Uterus (tissue), 3 donors: ENCODE measurements at regions not wholly inside any gene's neighbourhood (a gene's known extent, or its start where the extent isn't known, plus 50 kb on each side); places are given as distances from the start of the nearest gene placed in this dataset.

ENCODE experiments used
- DNase-seq, 2 donors: peaks; one replicate each; pipeline ENCODE4 v3.0.0-alpha.2; 2019 to 2020
- H3K27ac ChIP-seq, 2 donors: fragments of 200-600 bp; sonication (generic); 1 replicate in 1 of 2; 2 replicates in 1 of 2; pipeline ENCODE4 v1.5.1; 2016 to 2018
- H3K27me3 ChIP-seq, 2 donors: fragments of 200-600 bp; sonication (generic); one replicate each; pipeline ENCODE4 v1.5.1; 2018 to 2019; ENCODE audit warnings: control low read depth in 1 of 2
- H3K36me3 ChIP-seq, 2 donors: fragments of 200-600 bp; sonication (generic); one replicate each; pipeline ENCODE4 v1.5.1; 2019; ENCODE audit warnings: control low read depth in 1 of 2
- H3K4me1 ChIP-seq, 2 donors: fragments of 200-600 bp; sonication (generic); one replicate each; pipeline ENCODE4 v1.5.1; 2018 to 2019; ENCODE audit warnings: control low read depth in 1 of 2
- H3K4me3 ChIP-seq, 2 donors: fragments of 200-600 bp; sonication (generic); 1 replicate in 1 of 2; 2 replicates in 1 of 2; pipeline ENCODE4 v1.5.1; 2018 to 2019; ENCODE audit warnings: mild to moderate bottlenecking in 1 of 2
- H3K9me3 ChIP-seq, 2 donors: fragments of 200-600 bp; sonication (generic); one replicate each; pipeline ENCODE4 v1.5.1; 2019; ENCODE audit warnings: control low read depth in 1 of 2
- POLR2A ChIP-seq, 2 donors: fragments of 450-650 bp; IDR thresholded peaks; one replicate each; pipeline ENCODE4 v1.6.1; 2016; ENCODE audit warnings: antibody characterized with exemption in 2 of 2, mild to moderate bottlenecking in 1 of 2, moderate library complexity in 1 of 2
- intact Hi-C: fragments of 100-400 bp; cut with DNase I; formaldehyde crosslinking; loops from one replicate; pipeline ENCODE4 v1.15.1; 2023; ENCODE audit warnings: low total_unique reads
- TF ChIP-seq, protein P1 (sequence below), 4 experiments: fragments of 200-600 bp in 2 of 4; fragments of 450-650 bp in 2 of 4; sonication (generic) in 2 of 4; IDR thresholded peaks; one replicate each; pipeline ENCODE4 v1.5.1; 2016 to 2019; ENCODE audit warnings: antibody characterized with exemption in 4 of 4, mild to moderate bottlenecking in 2 of 4, moderate library complexity in 1 of 4
- donor health status: DM: yes; HTN: yes; CAD: no.

DNA sequence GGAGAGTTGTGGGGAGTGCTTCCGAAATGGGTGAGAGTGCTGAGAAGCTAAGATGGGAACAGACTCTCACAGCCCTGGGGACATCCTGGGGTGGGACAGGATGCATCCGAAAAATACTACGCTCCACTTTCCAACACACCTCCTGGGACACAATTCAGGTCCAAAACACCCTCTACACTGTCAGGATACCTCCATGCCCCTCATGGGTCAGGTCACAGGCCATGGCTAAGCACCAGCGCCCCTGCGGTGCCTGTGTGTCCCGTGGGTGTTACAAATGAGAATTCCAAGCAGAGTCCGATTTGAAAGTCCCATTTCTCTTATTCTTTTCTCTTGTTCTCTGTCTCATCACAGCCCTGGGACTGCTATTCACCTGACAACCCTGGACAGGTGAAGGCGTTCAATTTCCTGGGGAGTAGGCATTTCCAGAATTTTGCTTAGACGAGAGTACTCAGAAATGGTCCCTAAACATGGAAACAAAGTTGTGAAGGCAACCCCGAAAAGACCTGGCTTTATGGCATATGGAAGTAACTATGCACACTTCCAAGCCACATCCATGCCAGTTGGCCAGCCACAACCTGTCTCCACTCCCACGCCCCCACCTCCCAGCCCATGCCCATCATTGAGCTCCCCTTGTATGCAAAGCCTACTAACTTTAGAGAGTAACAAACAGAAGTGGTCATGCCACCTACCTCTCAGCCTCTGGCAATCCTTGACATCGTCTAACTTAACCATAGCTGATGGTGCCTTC lies 87.9 kb upstream of the ZNF507 start:
- TF ChIP-seq POLR2A (IDR thresholded peaks at IDR 0.05): no peak
- TF ChIP-seq, protein P1, sequence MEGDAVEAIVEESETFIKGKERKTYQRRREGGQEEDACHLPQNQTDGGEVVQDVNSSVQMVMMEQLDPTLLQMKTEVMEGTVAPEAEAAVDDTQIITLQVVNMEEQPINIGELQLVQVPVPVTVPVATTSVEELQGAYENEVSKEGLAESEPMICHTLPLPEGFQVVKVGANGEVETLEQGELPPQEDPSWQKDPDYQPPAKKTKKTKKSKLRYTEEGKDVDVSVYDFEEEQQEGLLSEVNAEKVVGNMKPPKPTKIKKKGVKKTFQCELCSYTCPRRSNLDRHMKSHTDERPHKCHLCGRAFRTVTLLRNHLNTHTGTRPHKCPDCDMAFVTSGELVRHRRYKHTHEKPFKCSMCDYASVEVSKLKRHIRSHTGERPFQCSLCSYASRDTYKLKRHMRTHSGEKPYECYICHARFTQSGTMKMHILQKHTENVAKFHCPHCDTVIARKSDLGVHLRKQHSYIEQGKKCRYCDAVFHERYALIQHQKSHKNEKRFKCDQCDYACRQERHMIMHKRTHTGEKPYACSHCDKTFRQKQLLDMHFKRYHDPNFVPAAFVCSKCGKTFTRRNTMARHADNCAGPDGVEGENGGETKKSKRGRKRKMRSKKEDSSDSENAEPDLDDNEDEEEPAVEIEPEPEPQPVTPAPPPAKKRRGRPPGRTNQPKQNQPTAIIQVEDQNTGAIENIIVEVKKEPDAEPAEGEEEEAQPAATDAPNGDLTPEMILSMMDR (IDR thresholded peaks at IDR 0.05): no peak
- DNase-seq: no peak
- no peaks in the 10 kb centered on the region for H3K4me1 ChIP-seq
- no peaks in the 10 kb centered on the region for H3K27me3 ChIP-seq
- no peak overlapping the region for H3K4me3 ChIP-seq
- H3K9me3 ChIP-seq: no peaks in the 10 kb centered on the region
- H3K36me3 ChIP-seq: no peaks in the 10 kb centered on the region
- H3K27ac ChIP-seq: no peak overlapping the region
- intact Hi-C loops: loop anchor here (1.0 kb wide), 1 partner anchor 30 kb away; no protein-coding TSS in a partner anchor

GRCh38 chr19:32258167-32258566 lies 87.2 kb upstream of the ZNF507 start:
- no peaks in the 10 kb centered on the region for H3K4me1 ChIP-seq

DNA sequence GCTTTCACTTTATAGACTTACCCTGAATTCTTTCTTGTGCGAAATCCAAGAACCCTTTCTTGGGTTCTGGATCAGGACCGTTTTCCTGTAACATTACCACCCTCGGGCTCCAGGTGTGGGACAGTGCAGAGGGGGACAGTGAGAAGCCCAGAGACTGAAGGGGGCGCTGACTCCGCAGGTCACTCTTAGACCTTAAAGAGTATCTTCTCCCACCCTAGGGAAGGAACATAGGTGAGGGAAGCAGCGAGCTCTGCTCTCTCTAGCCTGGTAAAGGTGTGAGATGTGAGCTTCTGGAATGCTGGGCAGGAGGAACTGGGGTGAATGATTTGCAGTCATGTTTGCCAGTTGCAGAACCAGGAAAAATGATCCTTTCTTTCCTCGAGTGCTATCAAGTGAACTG lies 80.8 kb upstream of the ZNF507 start:
- TF ChIP-seq, protein P1 (IDR thresholded peaks at IDR 0.05): no peak
- no peak for TF ChIP-seq POLR2A (IDR thresholded peaks at IDR 0.05)

More at GRCh38 chr19:32258167-32258566, 87.2 kb upstream of the ZNF507 start:
- Histone ChIP-seq H3K9me3 (no peaks in the 10 kb centered on the region), H3K36me3 (no peaks in the 10 kb centered on the region), H3K4me3 (no peak overlapping the region), H3K27me3 (no peaks in the 10 kb centered on the region), H3K27ac (no peak overlapping the region)
- TF ChIP-seq POLR2A (IDR thresholded peaks at IDR 0.05): no peak
- TF ChIP-seq, protein P1 (IDR thresholded peaks at IDR 0.05): no peak
- intact Hi-C loops: no loop called here
- no peak for DNase-seq

DNA sequence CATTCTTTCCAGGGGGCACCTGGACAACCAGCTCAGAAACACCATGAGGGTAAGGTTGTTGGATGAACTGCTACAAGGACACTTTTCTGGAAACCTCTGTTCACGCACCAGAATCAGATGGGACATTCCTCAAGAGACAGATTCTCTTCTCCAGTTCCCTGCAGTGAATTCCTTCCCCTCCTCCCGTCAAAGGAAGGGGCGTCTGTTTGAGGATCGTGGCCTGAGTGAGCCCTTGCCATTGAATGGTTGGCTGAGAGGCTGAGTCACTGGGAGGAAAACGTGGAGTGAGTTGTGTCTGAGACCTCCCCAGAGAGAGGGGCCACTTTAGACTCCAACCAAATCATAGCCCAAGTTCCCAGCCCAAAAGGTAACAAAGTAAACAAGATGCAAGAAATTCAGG lies 79.4 kb upstream of the ZNF507 start:
- no peaks in the 10 kb centered on the region for H3K27me3 ChIP-seq
- intact Hi-C loops: no loop called here
- H3K4me3 ChIP-seq: no peak overlapping the region
- H3K4me1 ChIP-seq: no peaks in the 10 kb centered on the region
- H3K36me3 ChIP-seq: no peaks in the 10 kb centered on the region
- TF ChIP-seq POLR2A (IDR thresholded peaks at IDR 0.05): no peak
- TF ChIP-seq, protein P1 (IDR thresholded peaks at IDR 0.05): no peak
- no peak for DNase-seq
- H3K9me3 ChIP-seq: no peaks in the 10 kb centered on the region
- no peak overlapping the region for H3K27ac ChIP-seq

More for the DNA sequence above, 80.8 kb upstream of the ZNF507 start:
- no peaks in the 10 kb centered on the region for H3K4me1 ChIP-seq
- DNase-seq: no peak
- H3K27me3 ChIP-seq: no peaks in the 10 kb centered on the region
- no peaks in the 10 kb centered on the region for H3K9me3 ChIP-seq
- H3K4me3 ChIP-seq: no peak overlapping the region
- intact Hi-C loops: no loop called here
- H3K36me3 ChIP-seq: no peaks in the 10 kb centered on the region
- no peak overlapping the region for H3K27ac ChIP-seq

DNA sequence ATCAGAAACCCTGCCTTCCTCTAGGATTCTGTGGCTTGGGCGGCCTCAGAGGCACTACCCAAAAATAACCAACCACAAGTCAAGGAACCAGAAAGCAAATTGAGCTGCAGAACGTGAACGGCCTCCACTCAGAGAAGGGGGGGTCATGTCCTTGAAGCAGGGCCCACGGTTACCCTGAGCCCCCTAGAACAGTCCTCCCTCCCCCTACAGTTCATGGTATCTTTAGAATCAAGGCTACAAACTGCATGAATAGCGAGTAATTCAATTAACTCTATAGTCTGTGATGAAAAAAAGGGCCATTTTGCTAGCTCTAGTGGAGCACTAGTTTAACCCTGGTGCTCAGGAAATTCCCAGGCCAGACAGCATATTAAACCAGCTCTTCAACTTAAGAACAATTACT lies 79.0 kb upstream of the ZNF507 start:
- no peak for DNase-seq
- intact Hi-C loops: no loop called here
- no peaks in the 10 kb centered on the region for H3K36me3 ChIP-seq
- no peak overlapping the region for H3K27ac ChIP-seq
- H3K4me1 ChIP-seq: no peaks in the 10 kb centered on the region
- H3K4me3 ChIP-seq: no peak overlapping the region
- no peaks in the 10 kb centered on the region for H3K27me3 ChIP-seq
- TF ChIP-seq, protein P1 (IDR thresholded peaks at IDR 0.05): no peak
- TF ChIP-seq POLR2A (IDR thresholded peaks at IDR 0.05): no peak
- H3K9me3 ChIP-seq: no peaks in the 10 kb centered on the region
